ENCODE measurements at regions not wholly inside any gene's neighbourhood (a gene's known extent, or its start where the extent isn't known, plus 50 kb on each side); places are given as distances from the start of the nearest gene placed in this dataset.
"Not testable (repeated sequence)": the region's sequence is repeated elsewhere in the genome, so short reads cannot be mapped to it uniquely, and the experiment has no call there.

DNA sequence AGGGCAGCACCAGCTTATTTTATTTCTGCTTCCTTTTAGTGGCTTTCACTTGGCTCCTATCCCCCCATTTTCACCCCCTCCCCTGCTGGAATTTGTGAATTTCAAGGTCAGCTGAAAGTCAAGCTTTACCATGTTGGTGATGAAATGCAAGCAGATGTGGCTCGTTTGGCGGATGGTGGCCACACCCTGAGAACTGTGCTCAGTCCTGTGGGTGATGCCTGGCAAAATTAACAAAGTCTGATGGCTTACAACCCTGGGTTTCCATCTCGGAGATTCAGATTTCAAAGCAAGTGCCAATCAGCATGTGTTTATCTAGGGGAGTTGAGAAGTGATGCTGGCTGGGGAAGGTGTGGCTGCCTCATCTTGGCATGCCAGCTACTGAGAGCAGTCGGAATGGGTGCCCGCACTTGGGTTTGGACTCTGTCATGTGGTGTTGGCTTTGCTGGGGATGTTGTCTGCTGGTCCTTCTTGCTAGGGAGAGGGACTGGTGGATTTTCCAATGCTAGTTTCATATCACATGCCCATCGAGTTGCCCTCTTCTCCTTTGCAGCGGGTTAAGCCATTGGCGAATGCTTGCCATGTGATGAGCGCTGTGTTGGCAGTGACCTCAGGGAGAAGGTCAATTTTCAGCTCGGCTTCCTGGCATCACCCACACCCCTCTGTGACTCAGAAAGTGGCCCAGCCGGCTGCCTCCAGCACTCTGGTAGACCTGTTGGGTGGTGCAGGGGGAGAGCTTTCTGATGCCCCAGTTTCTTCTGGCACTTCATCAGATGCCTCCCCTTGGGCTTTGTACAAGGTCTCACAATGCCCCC, 77.0 kb upstream of the PITX1 start:
- peak; percentile 44 for DNase-seq

DNA sequence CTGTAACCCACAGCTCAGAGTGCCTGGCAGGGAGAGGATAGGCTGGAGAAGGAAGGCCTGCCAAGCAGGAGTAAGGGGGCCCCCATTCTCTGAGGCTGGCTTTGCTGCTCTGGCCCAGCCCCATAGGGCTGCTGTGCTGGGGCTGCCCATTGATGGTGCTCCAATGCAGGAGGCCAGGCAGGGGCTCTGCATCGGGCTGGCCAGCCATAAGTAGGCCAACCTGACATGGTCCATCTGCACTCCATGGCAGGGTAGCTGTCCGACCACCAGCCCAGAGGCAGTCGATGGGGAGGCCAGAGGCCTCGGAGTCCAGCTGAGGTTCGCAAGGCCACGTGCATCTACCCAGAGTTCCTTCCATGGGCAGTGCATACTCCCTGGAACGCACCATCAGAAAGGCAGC, 75.0 kb upstream of the PITX1 start:
- no peak for DNase-seq

DNA sequence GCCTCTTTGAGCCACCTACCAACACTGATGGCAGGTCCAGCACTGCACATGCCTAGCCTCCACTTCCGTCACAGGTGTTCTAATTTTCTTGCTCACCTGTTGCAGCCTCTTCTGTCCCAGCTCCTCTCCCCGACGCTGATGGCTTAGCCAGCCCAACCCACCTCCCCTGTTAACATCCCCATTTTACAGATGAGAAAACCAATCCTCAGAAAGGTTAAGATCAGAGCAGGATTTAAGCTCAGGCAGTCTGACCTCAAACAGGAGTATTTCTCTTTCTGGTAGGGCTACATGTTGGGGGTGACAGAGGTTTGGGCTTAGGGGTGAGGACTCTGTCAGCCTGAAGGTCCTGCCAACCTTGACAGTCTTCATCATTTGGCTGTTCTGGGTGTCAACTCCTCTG, 74.5 kb upstream of the PITX1 start:
- DNase-seq, result no peak

DNA sequence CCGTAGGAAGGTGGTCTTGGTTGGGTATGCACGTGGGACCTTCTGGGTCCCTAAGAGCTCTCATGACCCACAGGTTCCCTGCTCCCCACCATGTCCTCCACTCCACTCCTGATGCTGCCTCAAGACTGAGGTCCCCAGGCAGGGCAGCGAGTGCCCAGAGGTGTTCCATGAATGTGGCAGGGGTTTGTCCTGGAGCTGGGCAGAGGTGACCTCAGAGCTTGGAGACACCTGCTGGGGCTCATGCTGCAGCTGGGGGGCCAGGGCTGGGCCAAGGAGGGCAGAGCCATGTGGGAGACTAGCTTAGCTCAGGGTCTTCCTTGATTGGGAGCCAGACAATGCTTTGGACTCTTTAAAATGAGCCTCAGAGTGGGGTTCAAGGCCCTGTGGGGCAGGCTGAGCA, 74.0 kb upstream of the PITX1 start:
- no peak for DNase-seq

DNA sequence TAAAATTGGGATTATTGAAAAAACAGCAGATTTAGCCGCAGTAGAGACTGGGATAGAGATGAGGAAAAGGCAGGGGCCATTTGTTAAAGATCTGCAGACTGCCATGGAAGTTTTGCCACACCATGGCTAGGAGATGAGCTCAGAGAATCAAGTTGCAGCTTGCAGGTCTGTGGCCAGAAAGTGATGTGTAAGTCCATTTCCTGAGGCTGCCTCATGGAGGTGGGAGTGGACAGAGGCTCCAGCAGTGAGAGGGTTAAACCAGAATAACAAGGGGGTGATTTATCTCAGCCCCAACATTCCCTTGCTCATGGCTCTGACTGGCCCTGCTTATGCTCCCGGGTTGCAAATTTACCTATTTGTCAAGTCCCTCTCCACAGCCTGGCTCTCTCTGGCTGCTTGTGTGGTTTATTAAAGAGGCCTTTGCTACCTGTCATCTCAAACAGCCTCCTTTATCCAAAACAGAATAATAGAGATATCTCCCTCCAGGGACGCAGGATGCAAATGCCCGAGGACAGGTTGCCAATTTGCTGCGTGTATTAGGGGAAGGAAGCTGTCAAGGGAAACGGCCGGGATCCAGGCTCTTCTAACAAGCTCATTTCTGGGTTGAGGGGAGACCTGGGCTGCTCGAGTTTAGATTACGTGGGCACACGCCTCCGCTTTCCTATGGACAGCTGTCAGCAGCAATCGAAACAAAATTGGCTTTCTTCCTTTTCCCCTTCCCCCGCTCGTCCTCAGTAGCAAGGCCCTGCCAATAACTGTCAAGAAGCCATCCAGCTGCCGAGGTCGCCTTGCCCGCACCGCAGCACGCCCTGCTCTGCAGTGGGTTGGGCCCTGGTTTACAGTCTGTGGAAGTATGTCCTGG, 72.8 kb upstream of the PITX1 start:
- peak; percentile 49 for DNase-seq

DNA sequence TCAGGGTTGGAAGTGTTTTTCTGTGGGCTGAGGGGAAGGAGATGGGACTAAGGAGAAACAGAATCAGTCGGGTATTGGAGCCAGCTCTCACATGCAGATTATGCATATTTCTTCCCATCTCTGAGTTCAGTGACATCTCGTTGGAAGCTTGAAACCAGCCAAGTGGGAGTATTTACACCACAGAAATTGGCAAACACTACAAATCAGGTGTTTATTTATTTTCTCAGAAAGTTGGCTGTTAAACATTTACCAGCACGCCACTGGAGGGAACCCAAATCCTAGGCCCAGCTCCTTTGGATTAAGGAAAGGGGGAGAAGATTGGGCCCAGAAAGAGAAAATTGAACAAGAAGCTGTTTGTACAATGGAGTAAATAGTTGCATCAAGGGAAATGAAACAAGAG, 72.1 kb upstream of the PITX1 start:
- no peak for DNase-seq

DNA sequence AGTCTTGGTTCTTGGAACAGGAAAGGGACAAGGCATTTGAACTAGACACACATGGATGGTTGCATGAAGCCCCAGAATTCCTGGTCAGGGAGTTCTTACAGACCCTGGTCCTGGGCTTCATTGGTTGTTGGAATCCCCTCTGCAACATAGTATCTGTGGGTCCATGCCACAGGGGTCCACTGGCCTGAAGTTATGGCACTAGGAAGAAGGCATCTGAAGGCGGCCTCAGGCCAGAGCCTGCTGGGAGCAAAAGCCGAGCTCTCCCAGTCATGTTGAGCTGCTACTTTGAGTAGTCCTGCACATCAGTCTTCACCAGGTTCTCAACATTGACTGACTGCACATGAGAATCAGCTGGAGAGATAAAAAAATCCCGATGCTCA, 71.1 kb upstream of the PITX1 start:
- DNase-seq, result no peak

DNA sequence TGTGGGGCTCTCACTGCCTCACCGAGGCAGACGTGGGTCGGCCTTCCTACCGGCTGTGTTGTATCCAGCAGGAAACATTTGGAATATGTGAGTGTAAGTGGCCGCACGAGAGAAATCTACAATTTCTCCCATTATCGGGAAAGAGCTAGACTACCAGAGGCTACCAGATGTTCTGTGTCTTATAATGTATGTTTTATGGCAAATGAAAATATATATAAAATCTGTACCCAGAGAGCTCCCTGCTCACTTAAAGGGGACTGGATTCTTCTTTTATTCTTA, 69.5 kb upstream of the PITX1 start:
- DNase-seq, result no peak

DNA sequence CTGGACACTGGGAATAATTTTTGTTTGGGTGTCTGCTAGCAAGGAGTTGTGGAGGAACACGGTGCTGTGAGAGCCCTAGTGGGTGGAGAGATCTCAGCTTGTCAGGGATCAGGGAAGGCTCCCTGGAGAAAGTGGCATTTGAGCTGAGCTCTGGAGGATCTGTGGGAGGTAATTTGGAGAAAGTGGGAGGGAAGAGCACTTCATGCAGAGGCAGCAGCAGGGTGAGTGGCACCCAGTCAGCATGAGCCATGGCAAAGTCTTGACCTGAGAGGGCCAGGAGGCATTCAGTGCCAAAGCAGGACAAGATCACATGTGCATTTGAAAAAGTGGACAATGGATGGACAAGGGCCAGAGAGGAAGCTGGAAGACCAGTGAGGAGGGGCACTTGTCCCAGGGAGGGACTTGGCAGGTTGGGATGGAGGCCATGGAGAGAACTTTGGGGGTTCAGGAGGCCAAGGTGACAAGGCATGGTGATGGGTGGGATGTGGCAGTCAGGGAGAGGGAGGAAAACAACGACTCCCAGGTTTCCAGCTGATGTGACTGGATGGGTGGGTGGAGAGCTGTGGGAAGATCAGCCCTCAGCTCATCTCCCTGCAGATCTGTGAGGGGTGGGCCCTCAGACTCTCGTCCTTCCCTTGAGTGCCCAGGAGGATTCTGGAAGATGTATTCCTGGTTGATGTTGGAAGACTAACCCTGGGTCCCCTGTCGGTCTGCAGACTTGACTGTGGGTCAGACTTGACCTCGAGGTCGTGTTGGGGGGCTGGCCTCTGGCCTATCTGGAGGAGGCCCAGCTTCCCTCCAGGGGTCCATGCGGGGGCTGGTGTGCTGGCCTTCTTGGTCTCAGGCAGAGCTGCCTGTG, 68.9 kb upstream of the PITX1 start:
- no peak for DNase-seq

DNA sequence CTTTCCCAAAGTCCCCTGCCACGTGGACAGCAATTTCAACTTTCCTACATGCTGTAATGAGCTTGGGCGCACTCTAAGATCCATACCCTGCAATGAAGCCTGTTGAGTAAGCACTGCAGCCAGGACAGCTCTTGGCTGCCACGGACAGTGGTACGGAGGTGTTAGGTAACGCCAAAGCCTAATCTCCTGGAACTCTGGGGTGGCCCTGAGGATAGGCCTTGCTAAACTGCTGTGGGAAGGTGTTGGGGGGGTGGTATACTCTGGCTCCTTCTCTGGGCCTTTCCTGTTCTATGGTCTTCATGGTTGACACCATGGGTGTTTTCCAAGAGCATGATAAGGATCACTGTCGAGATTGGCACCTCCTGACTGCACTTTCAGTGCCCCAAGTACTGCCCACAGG, 66.4 kb upstream of the PITX1 start:
- no peak for DNase-seq

DNA sequence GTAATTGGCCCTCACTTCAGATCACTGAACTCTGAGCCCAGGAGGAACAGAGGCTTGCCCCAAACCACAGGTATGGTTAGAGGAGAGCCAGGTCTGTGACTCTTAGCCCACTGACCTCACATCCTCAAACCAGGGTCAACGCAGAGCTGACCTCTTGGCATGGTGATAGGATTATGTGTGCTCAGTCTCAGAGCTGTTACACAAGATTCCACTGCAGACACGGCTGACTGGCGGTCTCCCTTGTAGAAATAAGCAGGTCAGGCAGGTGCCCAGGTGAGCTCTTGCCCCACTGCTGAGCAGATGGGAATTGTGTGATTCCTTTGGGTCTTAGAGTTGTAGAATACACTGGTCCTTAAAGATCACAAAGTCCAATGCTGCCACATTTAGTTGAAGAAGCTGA, 66.0 kb upstream of the PITX1 start:
- no peak for DNase-seq

DNA sequence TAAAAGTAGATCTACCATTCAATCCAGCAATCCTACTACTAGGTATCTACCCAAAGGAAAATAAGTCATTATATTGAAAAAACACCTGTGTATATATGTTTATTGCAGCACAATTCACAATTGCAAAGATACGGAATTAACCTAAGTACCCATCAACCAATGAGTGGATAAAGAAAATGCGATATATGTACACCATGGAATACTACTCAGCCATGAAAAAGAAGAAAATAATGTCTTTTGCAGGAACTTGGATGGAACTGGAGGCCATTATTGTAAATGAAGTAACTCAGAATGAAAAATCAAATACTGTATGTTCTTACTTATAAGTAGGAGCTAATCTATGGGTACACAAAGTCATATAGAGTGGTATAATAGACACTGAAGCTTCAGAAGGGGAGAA, 63.4 kb upstream of the PITX1 start:
- DNase-seq, result no peak

DNA sequence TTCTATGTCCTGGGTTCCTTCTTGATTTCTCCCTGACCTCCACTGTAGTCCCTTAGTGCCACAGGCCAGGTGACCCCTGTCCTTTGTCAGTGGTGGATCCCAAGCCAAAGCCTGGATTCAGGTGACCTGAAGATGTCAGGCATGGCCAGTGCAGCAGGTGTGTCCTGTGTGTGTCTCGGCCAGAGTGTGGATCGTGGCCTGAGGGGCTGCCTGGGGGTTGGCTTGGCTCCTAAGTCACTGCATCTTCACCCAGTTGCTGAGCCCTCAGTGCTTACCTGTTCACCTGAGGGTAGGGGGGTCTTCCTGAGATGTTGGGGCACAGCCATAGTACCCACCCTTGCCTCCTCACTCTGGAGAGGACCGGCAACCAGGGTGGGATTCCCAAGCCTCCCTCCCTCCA, 61.8 kb upstream of the PITX1 start:
- no peak for DNase-seq

DNA sequence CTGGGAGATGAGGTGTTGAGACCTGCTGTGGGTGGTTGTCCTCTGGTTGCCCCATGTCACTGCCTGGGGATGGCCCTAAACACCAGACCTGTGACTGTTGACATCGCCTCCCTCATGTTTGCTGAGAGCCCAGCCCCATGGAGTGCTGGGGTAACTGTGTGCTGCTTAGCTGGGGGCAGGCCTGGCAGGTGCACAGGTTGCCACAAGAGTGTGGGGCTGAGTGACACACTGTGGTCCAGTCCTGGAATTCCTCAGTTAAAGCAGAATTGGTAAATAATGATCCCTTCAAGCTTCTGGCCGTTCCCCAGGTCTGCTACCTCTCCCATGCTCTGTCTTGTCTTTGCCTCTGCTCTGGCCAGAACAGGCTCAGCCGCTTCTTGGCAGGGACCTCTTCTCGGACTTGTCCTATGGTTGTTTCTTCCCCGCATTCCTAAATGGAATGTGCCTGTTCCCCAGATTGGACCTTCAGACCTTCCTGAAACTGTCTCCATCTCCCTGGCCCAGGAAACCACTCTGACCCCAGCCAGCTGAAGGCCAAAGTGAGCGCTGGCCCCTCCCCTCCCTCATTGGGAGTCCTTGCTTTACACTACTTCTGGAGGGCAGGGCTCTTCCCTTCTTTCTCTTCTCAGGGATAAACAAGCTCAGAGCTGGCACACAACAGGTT, 61.2 kb upstream of the PITX1 start:
- no peak for DNase-seq

DNA sequence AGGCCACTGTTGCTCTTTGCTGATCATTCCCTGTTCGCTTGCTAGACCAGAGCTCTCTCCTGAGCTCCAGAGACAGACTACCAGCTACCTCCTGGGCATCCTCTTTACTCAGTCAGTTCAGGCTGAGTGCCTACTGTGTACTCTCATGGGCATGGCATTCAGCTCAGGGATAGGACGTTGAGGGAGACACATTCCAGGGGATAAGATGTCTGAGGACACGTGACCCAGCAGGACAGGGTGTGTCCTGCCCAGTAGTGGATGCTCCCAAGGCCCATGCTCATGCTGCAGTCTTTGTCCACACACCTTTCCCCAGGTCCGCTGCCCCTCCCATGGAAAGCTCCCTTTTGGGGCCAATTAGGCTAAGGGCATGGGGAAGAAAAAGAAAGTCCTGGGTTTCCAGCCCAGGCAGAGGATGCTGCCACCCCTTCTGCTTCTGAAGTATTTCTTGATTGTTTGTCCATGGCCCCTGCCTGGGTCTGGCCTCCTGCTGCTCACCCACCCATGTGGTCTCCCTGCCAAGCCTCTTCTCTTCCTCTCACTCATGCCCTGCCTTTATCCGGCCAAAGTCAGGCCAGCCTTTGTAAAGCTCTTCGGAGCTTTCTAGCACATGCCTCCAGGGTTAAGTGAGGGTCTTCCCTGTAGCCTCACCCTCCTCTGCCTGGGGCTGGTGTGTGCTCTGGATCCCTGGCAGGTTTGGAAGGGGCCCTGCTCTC, 60.5 kb upstream of the PITX1 start:
- DNase-seq, result no peak

DNA sequence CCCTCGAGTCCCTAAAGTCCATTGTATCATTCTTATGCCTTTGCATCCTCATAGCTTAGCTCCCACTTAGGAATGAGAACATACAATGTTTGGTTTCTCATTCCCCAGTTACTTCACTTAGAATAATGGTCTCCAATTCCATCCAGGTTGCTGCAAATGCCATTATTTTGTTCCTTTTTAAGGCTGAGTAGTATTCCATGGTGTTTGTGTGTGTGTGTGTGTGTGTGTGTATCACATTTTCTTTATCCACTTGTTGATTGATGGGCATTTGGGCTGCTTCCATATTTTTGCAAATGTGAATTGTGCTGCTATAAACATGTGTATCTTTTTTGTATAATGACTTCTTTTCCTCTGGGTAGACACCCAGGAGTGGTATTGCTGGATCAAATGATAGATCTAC, 59.5 kb upstream of the PITX1 start:
- DNase-seq, result not testable (repeated sequence)

DNA sequence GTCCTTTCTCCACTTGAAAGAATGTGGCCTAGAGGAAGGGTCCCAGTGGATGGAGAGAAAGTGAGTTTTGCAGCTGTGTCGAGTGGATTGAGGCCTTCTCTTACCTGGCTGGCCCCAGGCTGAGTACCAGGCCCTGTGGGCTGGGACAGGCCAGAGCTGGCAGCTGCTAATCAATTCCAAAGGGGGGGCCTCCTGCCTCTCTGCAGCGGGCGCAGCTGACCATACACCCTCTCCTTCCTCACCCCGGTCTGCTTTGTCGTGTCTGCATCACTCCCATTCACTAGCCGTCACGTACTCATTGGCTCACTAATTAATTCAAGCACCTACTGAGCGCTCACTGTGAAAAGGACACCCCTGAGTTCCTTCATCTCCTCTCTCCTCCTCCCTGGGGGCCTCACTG, 58.4 kb upstream of the PITX1 start:
- no peak for DNase-seq

DNA sequence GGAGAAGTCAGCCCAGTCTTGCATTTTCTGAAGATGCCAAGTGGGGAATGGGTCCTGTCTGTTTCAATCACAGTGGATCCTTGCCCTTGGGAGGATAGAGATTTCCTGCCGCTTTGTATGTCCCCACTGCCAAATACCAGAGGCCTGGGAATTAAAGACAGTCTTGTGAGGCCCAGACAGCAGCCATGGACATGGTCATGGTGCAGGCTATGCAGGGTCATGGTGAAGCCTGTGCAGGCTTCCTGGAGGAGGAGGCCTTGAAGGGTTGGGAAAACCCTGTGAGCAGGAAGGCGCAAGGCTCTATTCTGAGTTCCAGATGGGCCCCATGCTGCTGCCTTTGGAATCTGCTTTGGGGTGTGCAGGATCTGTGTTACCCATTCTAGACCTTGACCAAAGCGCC, 57.3 kb upstream of the PITX1 start:
- no peak for DNase-seq

DNA sequence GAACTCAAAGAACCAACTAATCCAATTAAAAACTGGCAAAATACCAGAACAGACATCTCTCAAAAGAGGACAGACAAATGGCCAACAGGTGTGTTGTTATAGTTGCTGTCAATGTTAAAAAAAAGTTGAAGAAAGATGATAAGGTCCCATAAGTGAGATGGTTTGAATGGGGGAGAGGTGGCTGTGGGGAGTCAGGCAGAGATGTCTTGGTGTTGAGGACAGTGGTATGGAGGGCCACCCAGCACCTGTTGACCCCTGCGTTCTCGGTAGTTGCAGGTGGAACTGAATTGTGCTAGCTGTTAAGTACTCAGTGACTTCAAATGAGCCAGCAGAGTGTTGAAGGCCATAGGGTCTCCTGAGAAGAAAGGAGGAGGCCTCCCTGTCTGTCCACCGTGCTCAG, 55.9 kb upstream of the PITX1 start:
- no peak for DNase-seq

DNA sequence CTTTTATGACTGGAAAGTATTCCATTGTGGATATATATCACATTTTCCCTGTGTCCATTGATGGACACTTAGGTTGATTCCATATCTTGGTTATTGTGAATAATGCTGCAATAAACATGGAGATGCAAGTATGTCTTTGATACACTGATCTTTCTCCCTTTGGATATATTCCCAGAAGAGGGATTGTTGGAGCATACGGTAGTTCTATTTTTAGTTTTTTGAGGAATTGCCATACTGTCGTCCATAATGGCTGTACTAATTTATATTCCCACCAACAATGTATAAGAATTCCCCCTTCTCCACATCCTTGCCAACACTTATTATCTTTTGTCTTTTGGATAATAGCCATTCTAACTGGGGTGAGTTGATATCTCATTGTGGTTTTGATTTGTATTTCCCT, 54.9 kb upstream of the PITX1 start:
- DNase-seq, result no peak

DNA sequence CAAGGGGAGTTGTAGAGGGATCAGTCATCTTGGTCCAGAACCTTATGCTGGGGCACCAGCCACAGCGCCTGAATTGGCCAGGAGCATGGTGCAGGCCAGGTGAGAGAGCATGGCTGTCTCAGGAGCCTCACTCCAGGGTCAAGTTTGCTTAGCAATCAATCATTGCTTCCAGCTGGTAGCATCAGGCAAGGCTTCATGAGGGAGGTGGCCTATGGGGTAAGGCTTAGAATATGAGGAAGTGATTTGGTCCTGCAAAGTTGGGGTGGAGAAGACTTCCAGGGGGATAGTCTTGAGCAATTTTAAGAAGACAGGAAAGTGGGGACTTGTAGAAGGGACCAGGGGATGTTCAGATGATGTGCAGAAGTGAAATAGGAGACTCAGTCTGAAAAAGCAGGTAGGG, 53.9 kb upstream of the PITX1 start:
- DNase-seq, result no peak

DNA sequence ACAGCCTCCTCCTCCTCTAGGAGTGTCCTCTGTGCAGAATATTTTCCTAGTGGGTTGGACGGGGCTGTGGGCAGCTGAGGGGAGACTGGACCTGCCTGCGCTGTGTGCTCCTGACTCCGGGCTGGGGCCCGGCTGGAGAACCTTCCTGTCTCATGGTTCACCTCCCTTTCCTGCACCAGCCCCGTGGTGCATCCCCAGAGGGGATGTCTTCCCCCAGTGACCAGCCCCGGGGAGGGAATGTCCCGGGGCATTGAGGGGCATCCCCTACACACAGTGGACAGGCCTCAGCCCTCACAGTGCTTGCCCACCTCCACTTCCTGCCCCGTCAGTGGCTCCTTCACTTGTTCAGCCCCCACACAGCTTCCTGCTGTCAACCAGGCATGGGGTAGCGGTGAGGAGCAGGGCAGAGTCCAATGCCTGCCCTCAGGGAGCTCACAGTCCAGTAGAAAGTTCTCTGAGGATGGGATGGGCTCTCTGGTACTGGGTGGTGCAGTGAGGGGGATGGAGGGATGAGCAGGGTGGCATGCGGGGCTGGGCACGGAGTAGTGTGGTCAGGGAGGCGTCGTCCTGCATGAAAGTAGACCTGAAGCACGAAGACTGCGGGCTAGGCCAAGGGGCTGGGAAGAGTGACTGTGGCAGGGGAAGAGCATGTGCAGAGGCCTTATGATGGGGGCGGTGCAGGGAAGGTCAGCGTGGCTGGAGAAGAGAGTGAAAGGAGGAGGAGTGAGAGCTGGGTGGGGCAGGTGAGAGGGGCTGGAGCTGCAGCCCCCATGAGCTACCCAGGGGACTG, 52.1 kb upstream of the PITX1 start:
- DNase-seq, result no peak
